Naive thymus-derived CD4-positive, alpha-beta T cell (primary cell): ENCODE measurements at regions not wholly inside any gene's neighbourhood (a gene's known extent, or its start where the extent isn't known, plus 50 kb on each side); places are given as distances from the start of the nearest gene placed in this dataset.
"Not testable (repeated sequence)": the region's sequence is repeated elsewhere in the genome, so short reads cannot be mapped to it uniquely, and the experiment has no call there.

ENCODE experiments used
- ATAC-seq: fragments of 150-1000 bp; cut with Tn5 transposase; 2 replicates; pipeline ENCODE4 v1.10.0; 2021; ENCODE audit warnings: mild to moderate bottlenecking, moderate library complexity
- CTCF ChIA-PET: fragments of 350-600 bp; sonication (Branson Sonifier 250); formaldehyde crosslinking; loops from one replicate; lab custom pipeline; 2021; ENCODE audit warnings: antibody characterized with exemption; lab: Charles Lee
- POLR2A ChIA-PET: fragments of 350-600 bp; sonication (Branson Sonifier 250); formaldehyde crosslinking; loops from one replicate; lab custom pipeline; 2021; ENCODE audit warnings: antibody characterized with exemption, inconsistent platforms; lab: Charles Lee
- DNase-seq, 9 donors: peaks; one replicate each; pipeline versions ENCODE4 v3.0.0 to v3.0.0-alpha.2; 2020 to 2022; ENCODE audit warnings: mixed read lengths in 1 of 9
- H3K27ac ChIP-seq: one replicate; pipeline ENCODE4 v1.7.0; 2013; ENCODE audit warnings: mild to moderate bottlenecking, low read depth, low read length, moderate library complexity
- H3K27me3 ChIP-seq, 2 donors: one replicate each; pipeline ENCODE4 v1.7.0; 2013; ENCODE audit warnings: low read length in 2 of 2, mild to moderate bottlenecking in 2 of 2, moderate library complexity in 2 of 2; ENCODE audit not compliant: control insufficient read depth in 2 of 2, insufficient read depth in 2 of 2
- H3K36me3 ChIP-seq, 3 experiments: 1 replicate in 2 of 3; 2 replicates in 1 of 3; pipeline ENCODE4 v1.7.0; 2013; ENCODE audit warnings: low read length in 3 of 3, mild to moderate bottlenecking in 3 of 3, moderate library complexity in 1 of 3; ENCODE audit not compliant: insufficient read depth in 3 of 3, control insufficient read depth in 2 of 3
- H3K4me1 ChIP-seq, 2 donors: one replicate each; pipeline ENCODE4 v1.7.0; 2013; ENCODE audit warnings: low read length in 2 of 2, mild to moderate bottlenecking in 2 of 2, moderate library complexity in 1 of 2; ENCODE audit not compliant: control insufficient read depth in 2 of 2, insufficient read depth in 2 of 2
- H3K4me3 ChIP-seq: 2 replicates; pipeline ENCODE4 v1.7.0; 2013; ENCODE audit warnings: mild to moderate bottlenecking, low read length
- H3K9me3 ChIP-seq, 3 experiments: 1 replicate in 2 of 3; 2 replicates in 1 of 3; pipeline ENCODE4 v1.7.0; 2013; ENCODE audit warnings: low read length in 3 of 3; ENCODE audit not compliant: control insufficient read depth in 2 of 3
- H3K27ac Mint-ChIP-seq, 9 donors: one replicate each; pipeline ENCODE4 v1.8.0; 2020 to 2022; ENCODE audit warnings: mixed read lengths in 9 of 9, mild to moderate bottlenecking in 8 of 9, moderate library complexity in 5 of 9, inconsistent platforms in 2 of 9
- H3K27me3 Mint-ChIP-seq, 5 donors: one replicate each; pipeline ENCODE4 v1.8.0; 2021 to 2022; ENCODE audit warnings: mixed read lengths in 5 of 5, mild to moderate bottlenecking in 1 of 5
- H3K36me3 Mint-ChIP-seq, 5 donors: one replicate each; pipeline ENCODE4 v1.8.0; 2020 to 2022; ENCODE audit warnings: mixed read lengths in 5 of 5, mild to moderate bottlenecking in 3 of 5, inconsistent platforms in 1 of 5
- H3K4me1 Mint-ChIP-seq, 7 donors: one replicate each; pipeline ENCODE4 v1.8.0; 2020 to 2022; ENCODE audit warnings: mixed read lengths in 7 of 7, mild to moderate bottlenecking in 3 of 7, inconsistent platforms in 1 of 7
- H3K4me3 Mint-ChIP-seq, 10 donors: one replicate each; pipeline ENCODE4 v1.8.0; 2020 to 2022; ENCODE audit warnings: mild to moderate bottlenecking in 10 of 10, mixed read lengths in 10 of 10, moderate library complexity in 6 of 10, inconsistent platforms in 2 of 10
- H3K9me3 Mint-ChIP-seq, 11 donors: one replicate each; pipeline ENCODE4 v1.8.0; 2020 to 2022; ENCODE audit warnings: mixed read lengths in 11 of 11, mild to moderate bottlenecking in 4 of 11, inconsistent platforms in 1 of 11, moderate library complexity in 1 of 11
- intact Hi-C, 2 donors: fragments of 100-400 bp; cut with micrococcal nuclease; formaldehyde crosslinking; loops; one replicate each; pipeline ENCODE4 v1.15.1; 2023

DNA sequence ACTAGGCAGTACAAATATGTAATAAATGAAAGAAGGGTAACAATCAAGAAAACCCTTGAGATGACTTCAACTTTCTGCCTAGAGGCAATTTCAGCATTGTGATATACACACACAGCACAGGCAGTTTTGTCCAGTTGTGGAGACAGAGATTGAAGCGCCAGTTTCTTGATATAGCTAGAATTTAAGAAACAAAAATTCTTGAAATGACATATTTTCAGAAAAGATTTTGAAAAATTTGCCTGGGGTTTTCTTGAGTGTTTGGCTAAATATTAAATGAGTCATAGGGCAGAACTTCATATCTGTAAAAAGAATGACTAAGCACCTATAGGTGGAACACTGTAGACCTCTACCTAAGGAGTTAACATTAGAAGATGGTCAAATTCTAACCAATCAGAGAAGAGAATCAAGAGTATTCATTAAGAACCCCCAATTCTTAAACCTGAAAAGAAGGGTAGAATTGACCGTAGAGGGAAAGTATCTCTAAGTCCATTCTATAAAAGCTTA lies 1266.8 kb upstream of the TMEFF2 start:
- no peaks in the 10 kb centered on the region for H3K4me1 ChIP-seq
- ChIA-PET CTCF (no interaction called here), POLR2A (no interaction called here)
- no peak overlapping the region for H3K4me3 ChIP-seq
- H3K9me3 ChIP-seq: no peaks in the 10 kb centered on the region
- H3K9me3 Mint-ChIP-seq: peaks cover 0 to 11% (median 1%) of the 10 kb centered on the region in 11 donors
- H3K36me3 Mint-ChIP-seq: no peaks in the 10 kb centered on the region
- intact Hi-C loops: no loop called here
- H3K36me3 ChIP-seq: no peaks in the 10 kb centered on the region
- no peak for ATAC-seq
- H3K4me3 Mint-ChIP-seq: no peak overlapping the region
- no peaks in the 10 kb centered on the region for H3K4me1 Mint-ChIP-seq
- no peaks in the 10 kb centered on the region for H3K27me3 ChIP-seq
- H3K27ac Mint-ChIP-seq: no peak overlapping the region
- DNase-seq: no peak
- H3K27ac ChIP-seq: no peak overlapping the region
- no peaks in the 10 kb centered on the region for H3K27me3 Mint-ChIP-seq

DNA sequence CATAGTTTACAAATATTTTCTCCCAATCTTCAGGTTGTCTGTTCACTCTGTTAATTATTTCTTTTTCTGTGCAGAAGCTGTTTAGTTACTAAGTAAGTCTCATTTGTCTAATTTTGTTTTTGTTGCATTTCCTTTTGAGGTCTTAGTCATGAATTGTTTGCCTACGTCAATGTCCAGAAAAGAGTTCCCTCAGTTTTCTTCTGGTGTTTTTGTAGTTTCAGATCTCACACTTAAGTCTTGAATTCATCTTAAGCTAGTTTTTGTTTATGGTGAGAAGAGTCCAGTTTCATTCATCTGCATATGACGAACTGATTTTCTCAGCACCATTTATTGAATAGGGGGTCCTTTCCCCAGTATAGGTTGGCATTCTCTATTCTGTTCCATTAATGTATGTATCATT lies 1252.2 kb upstream of the TMEFF2 start:
- Histone ChIP-seq H3K27ac (no peak overlapping the region), H3K36me3 (no peaks in the 10 kb centered on the region), H3K4me1 (no peaks in the 10 kb centered on the region), H3K4me3 (no peak overlapping the region), H3K9me3 (no peaks in the 10 kb centered on the region), H3K27me3 (no peaks in the 10 kb centered on the region)
- DNase-seq: no peak
- peaks cover 0 to 6% (median 0%) of the 10 kb centered on the region in 11 donors for H3K9me3 Mint-ChIP-seq
- ChIA-PET POLR2A (interaction anchor here (0.6 kb wide), 1 partner anchor 23 kb away, joined by 3 read pairs; no protein-coding TSS in a partner anchor), CTCF (no interaction called here)
- no peak overlapping the region for H3K4me3 Mint-ChIP-seq
- H3K4me1 Mint-ChIP-seq: no peaks in the 10 kb centered on the region
- ATAC-seq: no peak
- intact Hi-C loops: no loop called here
- H3K27me3 Mint-ChIP-seq: no peaks in the 10 kb centered on the region
- no peaks in the 10 kb centered on the region for H3K36me3 Mint-ChIP-seq
- no peak overlapping the region for H3K27ac Mint-ChIP-seq

DNA sequence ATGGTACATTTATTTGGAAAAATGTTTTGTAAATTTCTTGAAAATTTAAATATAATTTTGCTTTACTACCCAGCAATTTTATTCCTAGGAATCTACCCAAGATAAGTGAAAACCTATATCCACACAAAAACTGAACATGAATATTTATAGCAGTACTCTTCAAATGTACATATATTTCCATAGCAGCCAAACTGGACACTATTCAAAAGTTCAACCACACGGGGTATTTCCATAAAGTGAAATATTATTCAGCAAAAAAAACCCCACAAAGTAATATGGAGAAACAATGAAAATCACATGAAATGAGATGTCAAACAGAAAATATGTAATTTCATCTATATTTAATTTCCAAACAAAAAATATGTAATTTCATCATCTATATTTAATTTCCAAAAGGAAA lies 1247.6 kb upstream of the TMEFF2 start:
- Histone ChIP-seq H3K4me3 (no peak overlapping the region), H3K4me1 (no peaks in the 10 kb centered on the region), H3K27me3 (no peaks in the 10 kb centered on the region), H3K36me3 (no peaks in the 10 kb centered on the region), H3K27ac (no peak overlapping the region), H3K9me3 (no peaks in the 10 kb centered on the region)
- ChIA-PET POLR2A (no interaction called here), CTCF (no interaction called here)
- ATAC-seq (no peak), DNase-seq (no peak)
- Mint-ChIP-seq H3K27me3 (no peaks in the 10 kb centered on the region), H3K36me3 (no peaks in the 10 kb centered on the region), H3K27ac (no peak overlapping the region), H3K4me3 (no peak overlapping the region), H3K4me1 (no peaks in the 10 kb centered on the region), H3K9me3 (peaks cover 0 to 6% (median 0%) of the 10 kb centered on the region in 11 donors)
- intact Hi-C loops: no loop called here

DNA sequence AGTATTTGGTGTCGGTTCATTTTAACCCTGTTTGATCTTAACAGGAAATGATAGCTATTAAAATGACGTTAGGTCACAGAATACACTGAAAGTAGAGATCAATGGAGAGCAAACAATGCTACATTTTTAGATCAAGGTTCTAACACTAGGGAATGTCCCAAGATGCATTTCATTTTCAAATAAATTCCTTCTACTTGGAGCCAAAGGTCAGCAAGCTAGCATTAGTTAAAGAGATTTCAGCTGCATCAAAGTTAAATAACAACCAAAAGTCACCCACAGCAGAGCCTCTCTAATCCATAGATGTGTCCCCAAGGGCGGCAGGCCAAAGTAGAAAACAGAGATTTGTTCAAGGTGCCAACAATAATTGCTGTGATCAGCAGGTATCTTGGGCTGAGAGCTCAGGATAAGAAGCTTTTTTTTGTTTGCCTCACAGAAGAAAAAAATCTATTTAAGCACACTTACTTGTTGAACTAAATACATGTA lies 1233.6 kb upstream of the TMEFF2 start:
- H3K27me3 ChIP-seq: no peaks in the 10 kb centered on the region
- H3K9me3 ChIP-seq: no peaks in the 10 kb centered on the region
- Mint-ChIP-seq H3K4me3 (no peak overlapping the region), H3K36me3 (no peaks in the 10 kb centered on the region), H3K9me3 (no peaks in the 10 kb centered on the region), H3K27me3 (no peaks in the 10 kb centered on the region), H3K4me1 (no peaks in the 10 kb centered on the region), H3K27ac (no peak overlapping the region)
- H3K4me1 ChIP-seq: no peaks in the 10 kb centered on the region
- POLR2A ChIA-PET: no interaction called here
- CTCF ChIA-PET: no interaction called here
- ATAC-seq (no peak), DNase-seq (no peak)
- no peak overlapping the region for H3K27ac ChIP-seq
- no peak overlapping the region for H3K4me3 ChIP-seq
- no peaks in the 10 kb centered on the region for H3K36me3 ChIP-seq
- intact Hi-C loops: no loop called here

DNA sequence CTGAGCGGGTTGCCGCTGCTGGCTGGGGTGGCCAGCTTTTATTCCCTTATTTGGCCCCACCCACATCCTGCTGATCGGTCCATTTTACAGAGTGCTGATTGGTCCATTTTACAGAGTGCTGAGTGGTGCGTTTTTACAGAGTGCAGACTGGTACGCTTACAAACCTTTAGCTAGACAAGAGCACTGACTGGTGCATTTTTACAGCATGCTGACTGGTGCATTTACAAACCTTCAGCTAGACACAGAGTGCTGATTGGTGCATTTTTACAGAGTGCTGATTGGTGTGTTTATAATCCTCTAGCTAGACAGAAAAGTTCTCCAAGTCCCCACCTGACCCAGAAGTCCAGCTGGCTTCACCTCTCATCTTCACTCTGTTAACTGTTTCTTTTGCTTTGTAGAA lies 1217.6 kb upstream of the TMEFF2 start:
- CTCF ChIA-PET, H3K4me3 Mint-ChIP-seq, POLR2A ChIA-PET, intact Hi-C loops, DNase-seq, H3K27me3 ChIP-seq, H3K27ac Mint-ChIP-seq, H3K9me3 ChIP-seq, H3K36me3 ChIP-seq, H3K27me3 Mint-ChIP-seq, H3K4me1 ChIP-seq, H3K4me3 ChIP-seq, ATAC-seq, H3K36me3 Mint-ChIP-seq, H3K4me1 Mint-ChIP-seq, H3K27ac ChIP-seq: not testable (repeated sequence)
- peaks cover 2 to 34% (median 7%) of the 10 kb centered on the region in 11 donors for H3K9me3 Mint-ChIP-seq

DNA sequence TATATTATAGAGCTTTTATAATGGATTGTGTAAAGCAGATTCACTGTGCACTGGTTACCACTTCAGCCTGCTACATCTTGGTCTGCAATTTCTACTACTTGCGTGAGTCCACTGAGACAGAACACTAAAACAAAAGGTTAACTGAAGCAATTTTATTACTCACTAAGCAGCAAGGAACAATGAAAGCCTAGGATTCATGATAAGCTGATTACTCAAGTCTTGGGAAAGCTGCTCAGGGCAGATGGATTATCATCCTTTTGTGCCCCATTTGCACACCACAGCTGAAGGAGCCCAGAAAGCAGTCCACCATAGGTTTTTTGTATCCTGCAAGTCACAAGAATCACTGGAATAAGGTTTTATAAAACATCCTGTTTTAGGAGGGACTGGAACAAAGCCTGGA lies 1215.2 kb upstream of the TMEFF2 start:
- intact Hi-C loops: no loop called here
- no peak overlapping the region for H3K27ac Mint-ChIP-seq
- H3K36me3 ChIP-seq: no peaks in the 10 kb centered on the region
- H3K4me1 ChIP-seq: no peaks in the 10 kb centered on the region
- no peaks in the 10 kb centered on the region for H3K27me3 ChIP-seq
- ChIA-PET POLR2A (no interaction called here), CTCF (no interaction called here)
- H3K4me1 Mint-ChIP-seq: no peaks in the 10 kb centered on the region
- ATAC-seq: no peak
- no peaks in the 10 kb centered on the region for H3K36me3 Mint-ChIP-seq
- no peak overlapping the region for H3K4me3 ChIP-seq
- no peak for DNase-seq
- no peak overlapping the region for H3K27ac ChIP-seq
- H3K27me3 Mint-ChIP-seq: no peaks in the 10 kb centered on the region
- H3K4me3 Mint-ChIP-seq: no peak overlapping the region
- peaks cover 2 to 17% (median 7%) of the 10 kb centered on the region in 11 donors for H3K9me3 Mint-ChIP-seq
- no peaks in the 10 kb centered on the region for H3K9me3 ChIP-seq

DNA sequence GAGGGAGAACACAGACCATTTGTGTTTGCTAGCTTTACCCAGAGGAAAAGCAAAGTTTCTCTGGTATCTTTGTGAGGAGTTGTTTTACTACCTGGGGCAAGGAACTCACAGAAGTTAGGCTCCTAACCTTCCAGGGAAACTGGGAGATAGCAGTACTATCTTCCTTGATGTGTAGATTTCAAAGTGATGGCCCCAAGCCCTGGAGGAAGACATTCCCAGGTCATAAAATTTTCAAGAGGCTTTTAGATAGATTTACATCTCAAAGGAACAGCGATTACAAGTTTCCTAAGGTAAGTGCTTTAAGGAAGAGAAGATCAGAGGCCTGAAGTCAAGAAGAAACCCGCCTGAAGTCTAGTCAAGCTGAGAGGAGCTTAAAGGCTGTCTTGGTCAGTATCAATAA lies 1187.8 kb upstream of the TMEFF2 start:
- intact Hi-C loops: no loop called here
- DNase-seq (no peak), ATAC-seq (no peak)
- Mint-ChIP-seq H3K27ac (no peak overlapping the region), H3K4me3 (no peak overlapping the region), H3K9me3 (peaks cover 0 to 7% (median 0%) of the 10 kb centered on the region in 11 donors), H3K27me3 (no peaks in the 10 kb centered on the region), H3K36me3 (no peaks in the 10 kb centered on the region), H3K4me1 (no peaks in the 10 kb centered on the region)
- H3K4me3 ChIP-seq: no peak overlapping the region
- H3K4me1 ChIP-seq: no peaks in the 10 kb centered on the region
- H3K27ac ChIP-seq: no peak overlapping the region
- POLR2A ChIA-PET: no interaction called here
- no peaks in the 10 kb centered on the region for H3K9me3 ChIP-seq
- H3K27me3 ChIP-seq: no peaks in the 10 kb centered on the region
- H3K36me3 ChIP-seq: no peaks in the 10 kb centered on the region
- CTCF ChIA-PET: no interaction called here
